ENCODE measurements at regions not wholly inside any gene's neighbourhood (a gene's known extent, or its start where the extent isn't known, plus 50 kb on each side); places are given as distances from the start of the nearest gene placed in this dataset.
"Not testable (repeated sequence)": the region's sequence is repeated elsewhere in the genome, so short reads cannot be mapped to it uniquely, and the experiment has no call there.

DNA sequence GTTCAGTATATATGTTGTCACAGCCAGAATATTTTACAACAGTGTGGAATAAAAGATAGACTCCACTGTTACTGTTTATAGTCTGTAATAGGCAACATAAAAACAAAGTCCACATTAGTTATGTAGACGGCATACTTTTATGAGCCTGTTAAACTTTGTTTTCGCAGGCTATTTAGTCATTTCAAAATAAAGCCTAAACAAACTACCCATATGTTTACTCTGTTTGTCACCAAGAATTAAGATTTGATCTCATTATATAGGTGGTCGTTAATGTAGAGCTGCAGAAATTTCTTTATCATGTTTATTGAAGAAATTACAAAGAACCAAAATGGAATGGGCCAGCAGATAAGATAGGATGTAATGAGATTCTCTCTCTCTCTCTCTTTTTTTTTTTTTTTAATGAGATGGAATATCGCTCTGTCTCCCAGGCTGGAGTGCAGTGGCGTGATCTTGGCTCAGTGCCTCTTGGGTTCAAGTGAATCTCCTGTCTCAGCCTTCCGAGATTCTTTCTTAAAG lies 943.8 kb upstream of the SOX9 start:
- no peak for DNase-seq

DNA sequence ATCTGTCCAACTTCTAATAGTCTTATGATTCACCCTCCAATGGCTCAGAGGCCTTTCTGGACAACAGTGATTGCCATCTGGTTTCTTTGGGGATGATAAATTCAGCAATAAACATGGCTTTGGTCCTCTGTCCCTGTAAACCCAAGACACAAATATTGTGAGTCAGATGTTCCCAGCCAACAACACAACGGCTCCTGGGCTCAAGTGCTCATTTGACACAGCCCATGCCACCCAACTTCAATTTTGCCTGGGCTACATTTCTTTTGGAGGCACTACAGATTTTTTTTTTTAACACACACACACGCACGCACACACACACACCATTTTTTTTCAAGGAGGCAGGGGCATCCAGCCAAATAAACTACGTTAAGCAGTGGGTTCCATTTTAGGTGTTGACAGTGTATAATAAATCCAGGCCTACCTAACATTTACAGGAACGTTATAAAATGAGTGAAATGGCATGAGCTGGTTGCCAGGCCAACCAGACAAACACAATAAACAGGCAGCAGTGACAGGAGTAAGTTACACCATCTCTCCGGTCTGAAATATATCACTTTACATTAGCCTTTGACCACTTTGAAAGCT lies 939.9 kb upstream of the SOX9 start:
- DNase-seq: no peak

DNA sequence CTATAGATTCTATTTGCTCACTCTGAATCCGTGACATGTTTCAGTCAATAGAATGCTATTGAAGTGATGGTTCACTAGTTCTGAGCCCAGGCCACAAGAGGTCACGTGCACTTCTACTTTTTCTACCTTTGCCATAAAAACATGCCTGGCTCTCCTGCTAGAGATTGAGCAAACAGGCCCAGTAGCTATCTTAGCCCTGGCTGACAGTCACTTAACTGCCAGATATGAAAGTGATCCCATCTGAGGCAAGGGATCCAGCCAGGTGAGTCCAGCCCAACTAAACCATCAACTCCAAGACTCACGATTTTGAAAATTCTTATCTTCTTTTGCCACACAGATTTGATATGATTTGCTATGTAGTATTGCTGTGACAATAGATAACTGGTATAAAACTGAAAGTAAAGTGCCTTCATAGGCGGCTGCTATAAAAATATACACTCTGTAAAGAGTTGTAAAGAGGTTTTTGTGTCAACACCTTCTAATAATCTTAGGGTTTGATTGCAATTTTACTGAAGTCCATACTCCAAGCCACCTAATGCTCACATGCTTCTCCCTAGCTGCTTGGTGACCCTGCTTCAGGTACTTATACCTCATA lies 937.7 kb upstream of the SOX9 start:
- DNase-seq: no peak

DNA sequence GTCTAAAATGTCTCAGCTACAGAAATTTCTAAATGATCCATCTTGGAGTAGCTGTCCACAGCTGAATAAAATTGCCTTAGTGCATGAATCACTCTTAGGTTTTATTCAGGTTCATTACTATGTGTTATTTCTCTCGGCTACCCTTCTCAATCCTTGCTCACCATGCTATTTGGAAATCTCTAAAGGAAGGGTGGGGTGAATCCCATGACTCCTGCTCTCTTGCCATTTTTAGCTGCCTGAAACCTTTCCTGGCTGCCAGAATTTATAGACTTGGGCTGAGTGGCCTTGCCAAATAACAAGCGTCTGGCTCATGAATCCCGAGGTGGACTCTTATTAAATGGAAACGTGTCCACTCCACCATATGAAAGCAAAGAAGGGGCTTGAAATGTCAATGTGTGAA lies 936.1 kb upstream of the SOX9 start:
- no peak for DNase-seq

DNA sequence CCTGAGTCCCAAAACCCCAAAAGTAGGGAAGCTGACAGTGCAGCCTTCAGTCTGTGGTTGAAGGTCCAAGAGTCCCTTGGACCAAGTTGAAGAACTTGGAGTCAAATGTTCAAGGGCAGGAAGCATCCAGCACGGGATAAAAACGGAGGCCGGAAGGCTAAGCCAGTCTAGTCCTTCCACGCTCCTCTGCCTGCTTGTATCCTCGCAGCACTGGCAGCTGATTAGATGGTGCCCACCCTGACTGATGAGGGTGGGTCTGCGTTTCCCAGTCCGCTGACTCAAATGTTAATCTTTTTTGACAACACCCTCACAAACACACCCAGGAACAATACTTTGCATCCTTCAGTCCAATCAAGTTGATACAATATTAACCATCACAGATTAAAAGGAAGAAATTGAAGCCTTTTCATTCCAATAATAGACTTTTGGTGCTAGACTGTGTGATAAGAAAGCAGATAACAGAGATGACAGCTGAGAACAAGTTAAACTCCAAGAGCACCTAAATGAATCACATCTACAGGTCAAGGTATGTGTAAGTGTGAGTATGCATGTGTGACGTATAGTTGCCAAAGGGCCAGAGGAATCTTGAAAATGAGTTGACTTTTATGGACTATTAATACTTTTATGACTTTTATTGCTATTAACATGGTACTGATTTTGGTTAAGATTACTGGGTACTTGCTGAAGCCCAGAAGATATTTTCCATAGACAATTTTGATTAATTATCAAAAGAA lies 933.5 kb upstream of the SOX9 start:
- DNase-seq: no peak

DNA sequence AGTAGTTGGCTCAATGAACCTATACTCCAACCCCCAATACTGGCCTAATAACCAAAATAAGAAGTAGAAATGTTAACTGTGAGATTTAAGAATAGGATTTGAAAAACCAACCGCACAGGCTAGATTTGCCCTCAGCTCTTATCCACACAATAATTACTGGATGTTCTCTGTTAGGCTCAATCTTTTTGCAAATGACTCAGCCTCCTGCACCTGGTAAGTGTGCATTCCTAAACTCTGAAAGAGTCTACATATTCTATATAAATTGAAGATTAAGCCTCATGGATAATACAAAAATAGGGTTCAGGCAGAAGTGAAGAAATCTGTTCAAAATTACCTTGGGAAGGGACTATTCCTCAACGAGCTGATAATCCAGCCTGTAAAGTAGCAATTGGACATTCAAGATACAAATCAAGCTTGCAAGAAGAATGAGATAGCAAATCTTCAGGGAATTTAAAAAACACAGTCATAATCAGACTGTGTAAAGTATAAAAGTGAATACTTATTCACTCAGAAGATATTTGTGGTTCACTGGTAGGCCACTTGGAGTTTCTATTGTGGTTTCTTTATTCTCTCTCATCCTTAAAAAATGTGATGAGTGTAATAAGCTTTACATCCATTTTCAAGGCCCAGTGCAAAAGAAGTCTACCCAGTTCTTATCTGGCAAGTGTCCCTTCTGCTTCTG lies 931.9 kb upstream of the SOX9 start:
- DNase-seq: no peak

DNA sequence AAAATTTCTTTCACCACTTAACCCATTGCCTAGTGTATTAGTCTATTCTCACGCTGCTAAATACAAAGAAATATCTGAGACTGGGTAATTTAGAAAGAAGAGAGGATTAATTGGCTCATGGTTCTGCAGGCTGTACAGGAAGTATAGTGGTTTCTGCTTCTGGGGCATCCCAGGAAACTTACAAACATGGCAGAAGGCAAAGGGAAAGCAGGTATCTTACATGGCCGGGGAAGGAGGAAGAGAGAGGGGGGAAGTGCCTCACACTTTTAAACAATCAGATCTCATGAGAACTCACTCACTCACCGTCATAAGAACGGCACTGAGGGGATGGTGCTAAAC lies 931.4 kb upstream of the SOX9 start:
- DNase-seq: no peak

DNA sequence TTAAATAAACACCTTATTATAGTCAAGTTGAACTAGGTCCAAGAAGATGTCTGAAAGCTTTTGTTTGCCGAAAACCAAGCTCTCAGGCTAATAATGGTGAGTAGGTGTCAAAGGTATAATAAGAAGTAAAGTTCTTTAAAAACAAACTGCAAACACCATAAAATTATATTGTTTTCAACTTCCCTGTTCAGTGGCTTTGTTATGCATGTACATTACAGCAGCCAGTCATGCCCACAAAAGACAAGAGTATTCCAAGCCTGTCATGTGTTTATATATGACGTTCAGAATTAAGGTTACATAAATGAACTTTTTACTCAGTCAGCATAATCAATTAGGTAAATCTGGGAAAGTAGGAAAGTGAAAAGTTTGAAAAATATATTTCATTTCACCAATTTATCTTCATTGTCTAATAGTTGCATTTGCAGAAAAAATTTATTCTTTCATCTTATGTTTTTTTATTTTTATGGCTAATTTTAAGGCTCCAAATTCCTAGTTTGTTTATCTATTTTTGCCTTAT lies 928.7 kb upstream of the SOX9 start:
- DNase-seq: no peak

DNA sequence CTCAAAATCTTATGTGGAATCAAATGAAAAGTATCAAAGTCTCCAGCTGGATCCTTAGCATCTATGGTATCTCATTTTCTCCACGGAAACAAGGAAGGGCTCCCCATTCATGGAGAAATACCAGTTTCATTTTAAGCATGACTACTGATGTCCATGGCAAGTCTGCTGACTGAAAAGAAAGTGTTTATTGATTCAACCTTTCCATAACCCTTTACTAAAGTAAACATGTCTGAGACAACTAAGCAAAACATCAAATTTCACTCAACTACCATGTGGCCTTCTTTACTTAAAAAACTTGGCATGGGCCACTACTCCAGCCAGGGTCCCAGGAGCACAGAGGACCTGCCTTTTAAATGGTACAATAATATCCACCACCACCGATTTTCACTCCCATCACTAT lies 928.0 kb upstream of the SOX9 start:
- no peak for DNase-seq

DNA sequence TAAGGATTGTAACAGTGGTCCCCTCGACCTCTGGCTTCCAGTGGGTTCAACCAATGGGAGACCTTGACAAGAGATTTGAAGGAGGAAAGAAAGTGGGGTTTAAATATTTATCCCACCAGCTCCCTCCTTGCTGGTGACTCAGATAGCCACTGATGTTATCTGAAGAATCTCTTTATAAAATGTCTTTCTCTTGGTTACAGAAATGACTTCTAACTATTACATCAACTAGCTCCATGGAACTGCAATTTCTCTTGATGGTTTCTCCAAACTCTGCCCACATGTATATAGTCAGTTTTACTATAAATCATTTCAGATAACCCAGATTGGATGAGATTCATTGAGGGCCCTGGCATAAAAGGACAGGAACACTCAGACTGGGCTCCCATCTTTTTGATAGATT lies 920.2 kb upstream of the SOX9 start:
- no peak for DNase-seq

DNA sequence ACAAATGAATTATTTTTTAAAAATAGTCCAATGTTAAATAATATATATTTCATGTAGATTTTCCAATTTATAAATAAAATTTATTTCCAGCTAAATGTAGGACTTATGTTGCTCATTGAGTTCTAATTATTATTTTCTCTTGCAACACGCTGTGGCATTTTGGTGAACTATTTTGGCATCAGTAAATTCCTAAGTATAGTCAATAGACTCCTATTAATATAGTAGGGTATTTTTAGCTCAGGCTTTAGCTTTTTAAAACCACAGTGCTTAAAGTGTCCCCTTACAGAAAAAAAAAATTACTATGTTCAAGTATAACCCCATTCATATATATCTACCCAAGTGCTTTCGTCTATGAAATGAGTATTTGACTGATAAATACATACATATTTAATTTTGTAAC lies 919.2 kb upstream of the SOX9 start:
- DNase-seq: no peak

DNA sequence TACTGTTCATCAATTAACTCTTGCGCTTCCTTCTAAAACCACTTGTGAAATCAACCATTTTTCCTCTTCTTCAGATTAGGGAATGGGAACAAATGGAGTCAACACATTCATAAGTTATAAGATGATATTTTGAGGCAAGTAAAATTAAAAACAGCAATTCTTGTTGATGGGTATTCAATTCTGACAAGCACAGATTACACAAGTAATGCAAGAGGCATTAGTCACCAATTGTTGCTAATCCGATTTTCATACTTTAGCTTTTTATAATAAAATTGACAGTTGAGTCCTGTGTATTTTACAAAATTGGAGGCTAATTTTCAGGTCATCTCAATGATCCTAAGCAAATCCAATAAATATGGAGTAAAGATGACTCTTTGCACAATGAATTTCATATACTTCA lies 918.4 kb upstream of the SOX9 start:
- no peak for DNase-seq

DNA sequence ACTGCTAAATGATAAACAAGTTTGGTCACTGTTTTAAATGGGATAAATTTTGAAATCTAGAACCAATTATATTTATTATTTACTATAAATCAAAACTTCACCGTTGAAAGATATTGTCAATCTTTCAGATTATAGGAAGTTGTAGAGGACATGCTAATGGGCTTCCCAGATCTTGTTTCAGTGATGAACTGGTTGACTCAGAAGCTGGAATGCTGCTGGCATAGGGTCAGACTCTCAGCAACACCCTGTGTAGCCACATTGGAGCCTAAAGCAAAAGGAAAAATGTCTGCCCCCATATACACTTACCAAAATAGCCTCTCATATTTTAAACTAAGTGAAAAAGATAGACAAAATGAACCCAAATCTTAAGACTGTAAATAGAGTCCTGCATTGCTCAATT lies 916.9 kb upstream of the SOX9 start:
- DNase-seq: no peak

DNA sequence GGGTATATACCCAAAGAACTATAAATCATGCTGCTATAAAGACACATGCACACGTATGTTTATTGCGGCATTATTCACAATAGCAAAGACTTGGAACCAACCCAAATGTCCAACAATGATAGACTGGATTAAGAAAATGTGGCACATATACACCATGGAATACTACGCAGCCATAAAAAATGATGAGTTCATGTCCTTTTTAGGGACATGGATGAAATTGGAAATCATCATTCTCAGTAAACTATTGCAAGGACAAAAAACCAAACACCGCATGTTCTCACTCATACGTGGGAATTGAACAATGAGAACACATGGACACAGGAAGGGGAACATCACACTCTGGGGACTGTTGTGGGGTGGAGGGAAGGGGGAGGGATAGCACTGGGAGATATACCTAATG lies 914.9 kb upstream of the SOX9 start:
- DNase-seq: not testable (repeated sequence)

DNA sequence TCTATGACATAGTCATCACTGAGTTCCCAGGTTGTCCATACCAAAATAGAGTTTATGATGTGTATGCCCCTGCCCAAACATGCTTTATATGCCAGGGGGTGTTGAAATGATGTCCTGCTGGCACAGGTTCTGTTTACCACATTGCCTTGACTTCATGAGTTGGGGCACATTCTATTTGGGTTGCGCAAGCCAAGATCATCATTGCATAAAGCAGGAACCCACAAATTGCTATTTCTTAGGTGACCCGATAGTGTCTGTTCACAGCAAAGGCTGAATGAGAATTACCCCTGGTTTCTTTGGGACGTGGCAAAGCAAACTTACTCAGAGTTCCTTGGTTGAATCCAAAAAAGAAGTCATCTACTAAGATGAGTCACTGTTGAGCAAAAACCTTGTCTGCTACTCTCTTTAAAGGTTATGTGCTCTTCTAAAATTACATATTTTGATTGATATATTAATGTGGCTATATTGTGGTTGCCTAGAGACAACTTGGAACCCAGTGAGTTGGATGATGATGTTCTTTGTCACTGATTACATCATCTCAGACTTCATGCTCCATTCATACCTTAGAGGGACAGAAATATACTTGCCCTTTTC lies 912.6 kb upstream of the SOX9 start:
- no peak for DNase-seq

DNA sequence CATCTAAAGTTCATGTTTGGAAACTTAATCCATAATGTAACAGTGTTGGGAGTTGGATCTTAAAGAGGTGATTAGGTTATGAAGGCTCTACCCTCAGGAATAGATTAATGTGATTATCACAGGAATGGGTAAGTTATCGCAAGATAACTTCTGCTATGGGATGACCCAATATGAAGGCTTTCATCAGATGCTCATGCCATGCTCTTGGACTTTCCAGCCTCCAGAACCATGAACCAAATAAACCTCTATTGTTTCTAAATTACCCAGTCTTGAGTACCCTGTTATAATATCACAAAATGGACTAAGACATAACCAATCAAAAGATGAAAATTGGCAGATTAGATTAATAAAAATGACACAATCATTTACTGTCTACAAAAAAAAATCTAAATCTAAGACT lies 906.9 kb upstream of the SOX9 start:
- DNase-seq: no peak

DNA sequence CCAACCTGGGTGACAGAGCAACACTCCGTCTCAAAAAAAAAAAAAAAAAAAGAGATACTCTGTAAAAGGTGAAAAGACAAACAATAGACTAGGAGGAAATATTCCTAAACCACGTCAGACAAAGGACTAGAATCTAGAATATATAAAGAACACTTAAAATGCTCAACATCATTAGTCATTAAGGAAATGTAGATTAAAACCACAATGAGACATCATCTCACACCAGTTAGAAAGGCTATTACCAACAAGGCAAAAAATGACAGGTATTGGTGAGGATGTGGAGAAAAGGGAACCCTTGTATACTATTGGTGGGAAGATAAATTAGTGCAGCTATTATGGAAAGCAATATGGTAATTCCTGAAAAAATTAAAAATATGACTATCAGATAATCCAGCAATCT lies 903.1 kb upstream of the SOX9 start:
- no peak for DNase-seq

DNA sequence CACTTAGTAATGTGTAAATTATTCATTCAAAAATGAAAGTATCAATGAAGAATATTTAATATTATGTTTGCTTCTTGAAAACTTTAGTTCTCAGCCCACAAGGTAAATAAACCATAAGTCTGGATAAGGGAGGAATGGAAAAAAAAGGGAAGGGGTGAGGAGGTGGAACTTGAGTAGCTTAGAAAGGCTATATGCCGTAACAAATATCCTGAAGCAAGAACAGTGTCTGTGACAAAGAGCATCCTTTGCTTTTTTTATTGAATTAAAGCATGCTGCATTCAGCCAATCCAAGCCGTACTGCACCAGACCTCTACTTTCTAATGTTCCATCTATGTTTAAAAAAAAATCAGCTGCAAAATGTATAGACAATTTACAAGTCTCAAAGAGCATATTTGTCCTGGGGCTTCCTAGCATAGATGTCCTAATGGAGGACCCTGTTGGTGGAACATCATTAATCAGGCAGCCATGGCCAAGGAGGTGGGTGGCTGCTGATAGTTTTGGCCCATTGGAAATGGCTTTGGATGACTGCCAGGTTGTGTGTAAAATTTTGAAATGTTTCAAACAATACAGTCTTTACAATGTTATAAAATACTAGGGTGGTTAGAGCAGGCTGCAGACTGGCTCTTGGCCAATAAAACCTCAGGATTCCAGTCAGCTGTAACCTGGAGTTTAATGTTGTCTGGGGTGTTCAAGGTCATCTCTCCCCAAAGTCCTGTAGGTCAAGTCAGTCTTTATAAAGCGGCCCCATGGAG lies 895.8 kb upstream of the SOX9 start:
- DNase-seq: no peak

DNA sequence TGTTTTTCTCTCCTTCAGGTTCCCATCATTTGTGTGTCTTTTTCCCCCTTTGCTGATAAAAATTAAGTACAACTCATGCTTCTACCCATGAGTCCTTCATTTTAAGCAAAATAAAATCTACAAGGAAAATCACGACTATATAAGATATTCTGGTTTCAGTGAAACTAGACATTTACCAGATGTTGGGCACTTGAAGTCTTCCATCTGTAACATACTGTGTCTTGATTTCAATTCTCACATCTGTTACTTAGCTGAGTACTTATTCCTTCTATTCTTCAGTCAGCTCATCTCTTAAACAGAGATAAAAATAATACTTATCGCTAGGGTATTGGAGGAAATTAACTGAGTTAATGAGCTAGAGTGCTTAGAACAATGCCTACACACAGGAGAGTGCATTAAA lies 893.0 kb upstream of the SOX9 start:
- no peak for DNase-seq

DNA sequence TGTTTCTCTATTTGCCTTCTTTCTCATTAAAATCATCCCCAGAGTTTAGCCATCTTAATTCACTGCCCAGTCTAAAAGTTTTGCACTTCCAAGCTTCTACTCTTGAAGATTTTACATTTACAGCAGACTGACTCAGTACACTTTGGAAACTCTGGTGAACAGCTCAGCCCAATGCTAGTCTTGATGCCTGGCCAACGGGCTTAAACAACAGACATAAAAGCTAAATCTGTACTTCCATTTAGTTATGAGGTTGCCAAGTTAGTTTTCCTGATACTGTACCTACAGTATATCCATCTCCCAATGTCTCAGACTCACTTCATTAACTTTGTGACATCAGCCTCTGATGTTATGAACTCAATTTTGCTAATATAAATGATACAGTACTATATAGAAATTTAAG lies 891.8 kb upstream of the SOX9 start:
- DNase-seq: no peak

DNA sequence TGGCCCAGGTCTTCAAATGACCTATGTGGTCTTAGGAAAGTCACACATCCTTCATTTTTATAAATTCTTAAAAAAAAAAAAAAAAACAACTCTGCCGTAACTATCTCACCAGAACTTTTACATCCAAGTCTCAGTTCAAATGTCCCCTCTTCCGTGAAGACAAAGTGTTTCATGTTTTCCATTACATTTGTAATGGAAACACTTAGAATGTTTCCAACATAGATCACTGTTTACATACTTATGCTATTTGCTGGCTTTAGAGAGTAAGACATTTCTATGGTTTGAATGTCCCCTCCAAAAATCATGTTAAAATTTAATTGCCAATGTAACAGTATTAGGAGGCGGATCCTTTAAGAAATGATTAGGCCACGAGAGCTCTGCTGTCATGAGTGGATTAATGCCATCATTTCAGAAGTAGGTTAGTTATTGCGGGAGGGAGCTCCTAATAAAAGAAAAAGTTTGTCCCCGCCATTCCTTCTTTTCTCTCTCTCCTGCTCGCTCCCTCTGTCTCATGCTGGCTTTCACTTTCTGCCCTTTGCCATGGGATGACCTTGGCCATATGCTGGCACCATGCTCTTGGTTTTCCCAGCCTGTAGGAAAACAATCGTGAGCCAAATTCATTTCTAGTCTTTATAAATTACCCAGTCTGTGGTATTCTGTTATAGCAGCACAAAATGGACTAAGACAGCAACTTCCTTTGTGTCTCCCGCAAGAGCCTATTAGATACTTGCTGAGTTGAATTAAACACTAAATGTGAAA lies 887.8 kb upstream of the SOX9 start:
- no peak for DNase-seq

DNA sequence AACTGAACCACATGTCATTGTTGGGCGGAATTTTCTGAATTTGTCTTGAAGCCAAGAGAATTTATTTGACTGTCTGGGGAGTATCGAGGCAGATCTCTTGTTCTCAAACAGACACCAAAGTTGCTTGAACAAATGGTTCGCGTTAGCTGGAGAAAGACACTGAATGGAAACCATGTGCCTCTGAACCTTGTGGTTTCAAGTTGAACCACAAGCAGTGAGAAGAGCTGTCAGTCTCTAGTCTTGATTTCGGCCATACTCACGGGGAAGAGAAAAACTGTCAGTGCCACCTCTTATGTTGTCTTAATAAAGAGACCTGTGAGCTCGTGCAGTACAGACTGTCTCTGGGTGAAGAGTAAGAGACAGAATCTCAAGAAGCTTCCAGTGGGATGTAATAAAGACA lies 886.5 kb upstream of the SOX9 start:
- no peak for DNase-seq
